NB4 (cell line): ENCODE measurements at regions not wholly inside any gene's neighbourhood (a gene's known extent, or its start where the extent isn't known, plus 50 kb on each side); places are given as distances from the start of the nearest gene placed in this dataset.

Experiments
- MYC ChIP-seq: IDR thresholded peaks from 2 replicates; pipeline ENCODE4 v1.6.1; 2011; ENCODE audit warnings: low read depth, low read length
- POLR2A ChIP-seq: IDR thresholded peaks from 2 replicates; pipeline ENCODE4 v1.6.1; 2011; ENCODE audit warnings: mild to moderate bottlenecking; ENCODE audit not compliant: insufficient read length; ENCODE audit errors: extremely low read depth
- TF ChIP-seq, protein P1 (sequence below): IDR thresholded peaks from one replicate; pipeline ENCODE4 v1.5.1; 2012; ENCODE audit warnings: low read depth, low read length
- TF ChIP-seq, protein P2 (sequence below): IDR thresholded peaks from 2 replicates; pipeline ENCODE4 v1.6.1; 2011; ENCODE audit warnings: low read depth, low read length

DNA sequence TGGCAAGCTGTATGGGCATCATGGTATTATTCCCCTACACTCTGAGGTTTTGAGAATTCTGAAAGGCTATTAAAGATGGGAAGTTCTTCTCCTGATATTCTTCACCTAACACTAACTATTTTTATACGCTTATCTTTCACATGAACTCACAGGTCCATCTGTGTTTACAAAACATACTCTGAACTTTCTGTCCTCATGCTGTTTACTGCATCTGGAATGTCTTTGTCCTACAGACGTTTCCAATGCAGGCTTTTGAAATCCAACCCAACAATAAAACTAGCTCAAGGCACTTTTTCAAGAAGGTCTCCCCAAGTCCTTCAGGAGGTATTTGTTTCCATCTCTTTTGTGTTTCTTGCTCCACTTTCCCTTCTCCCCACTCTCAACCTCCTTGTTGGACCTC, 60.5 kb upstream of the MLIP start:
- TF ChIP-seq, protein P1, sequence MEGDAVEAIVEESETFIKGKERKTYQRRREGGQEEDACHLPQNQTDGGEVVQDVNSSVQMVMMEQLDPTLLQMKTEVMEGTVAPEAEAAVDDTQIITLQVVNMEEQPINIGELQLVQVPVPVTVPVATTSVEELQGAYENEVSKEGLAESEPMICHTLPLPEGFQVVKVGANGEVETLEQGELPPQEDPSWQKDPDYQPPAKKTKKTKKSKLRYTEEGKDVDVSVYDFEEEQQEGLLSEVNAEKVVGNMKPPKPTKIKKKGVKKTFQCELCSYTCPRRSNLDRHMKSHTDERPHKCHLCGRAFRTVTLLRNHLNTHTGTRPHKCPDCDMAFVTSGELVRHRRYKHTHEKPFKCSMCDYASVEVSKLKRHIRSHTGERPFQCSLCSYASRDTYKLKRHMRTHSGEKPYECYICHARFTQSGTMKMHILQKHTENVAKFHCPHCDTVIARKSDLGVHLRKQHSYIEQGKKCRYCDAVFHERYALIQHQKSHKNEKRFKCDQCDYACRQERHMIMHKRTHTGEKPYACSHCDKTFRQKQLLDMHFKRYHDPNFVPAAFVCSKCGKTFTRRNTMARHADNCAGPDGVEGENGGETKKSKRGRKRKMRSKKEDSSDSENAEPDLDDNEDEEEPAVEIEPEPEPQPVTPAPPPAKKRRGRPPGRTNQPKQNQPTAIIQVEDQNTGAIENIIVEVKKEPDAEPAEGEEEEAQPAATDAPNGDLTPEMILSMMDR: no peak
- TF ChIP-seq, protein P2, sequence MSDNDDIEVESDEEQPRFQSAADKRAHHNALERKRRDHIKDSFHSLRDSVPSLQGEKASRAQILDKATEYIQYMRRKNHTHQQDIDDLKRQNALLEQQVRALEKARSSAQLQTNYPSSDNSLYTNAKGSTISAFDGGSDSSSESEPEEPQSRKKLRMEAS: no peak
- TF ChIP-seq POLR2A (no peak), MYC (no peak)
